SK-N-SH treated with all-trans-retinoic acid at 6 μM for 48 hours (cell line): ENCODE measurements at regions not wholly inside any gene's neighbourhood (a gene's known extent, or its start where the extent isn't known, plus 50 kb on each side); places are given as distances from the start of the nearest gene placed in this dataset.
A peak's percentile ranks its signal among the peaks of the same experiment; 100 is the strongest.

Experiments
- ATAC-seq: fragments of 200-7000 bp; cut with Tn5 transposase; 3 replicates; pipeline ENCODE4 v1.9.1; 2020; ENCODE audit warnings: mild to moderate bottlenecking, moderate library complexity
- ARNTL ChIP-seq: fragments of 450-650 bp; formaldehyde crosslinking; IDR thresholded peaks from 2 replicates; pipeline ENCODE4 v1.5.0; 2020; ENCODE audit warnings: low read depth, mild to moderate bottlenecking, moderate library complexity, borderline replicate concordance
- BACH2 ChIP-seq: fragments of 250-450 bp; sonication (Bioruptor Pico); IDR thresholded peaks from 2 replicates; pipeline ENCODE4 v1.9.0; 2021; ENCODE audit warnings: mild to moderate bottlenecking, borderline replicate concordance
- CREB5 ChIP-seq: fragments of 250-450 bp; sonication (Bioruptor Pico); IDR thresholded peaks from 2 replicates; pipeline ENCODE4 v1.5.1; 2020; ENCODE audit warnings: low read depth, mild to moderate bottlenecking, moderate library complexity
- CSDC2 ChIP-seq: fragments of 250-450 bp; sonication (Bioruptor Pico); IDR thresholded peaks from 2 replicates; pipeline ENCODE4 v1.5.0; 2020; ENCODE audit warnings: mild to moderate bottlenecking, moderate library complexity
- CSRNP3 ChIP-seq: fragments of 250-450 bp; sonication (Bioruptor Pico); IDR thresholded peaks from 2 replicates; pipeline ENCODE4 v1.5.1; 2021; ENCODE audit warnings: mild to moderate bottlenecking, moderate library complexity
- GLIS3 ChIP-seq: fragments of 250-450 bp; sonication (Bioruptor Pico); IDR thresholded peaks from 2 replicates; pipeline ENCODE4 v1.5.0; 2020; ENCODE audit warnings: mild to moderate bottlenecking, moderate library complexity
- ISL1 ChIP-seq: fragments of 250-450 bp; sonication (Bioruptor Pico); IDR thresholded peaks from 2 replicates; pipeline ENCODE4 v2.1.2; 2022; ENCODE audit warnings: mild to moderate bottlenecking, moderate library complexity
- PATZ1 ChIP-seq: fragments of 250-450 bp; sonication (Bioruptor Pico); IDR thresholded peaks from 2 replicates; pipeline ENCODE4 v1.8.0; 2020; ENCODE audit warnings: mild to moderate bottlenecking, moderate library complexity, borderline replicate concordance
- POU6F1 ChIP-seq: fragments of 250-450 bp; sonication (Bioruptor Pico); IDR thresholded peaks from 2 replicates; pipeline ENCODE4 v1.8.0; 2021; ENCODE audit warnings: low read depth, mild to moderate bottlenecking, moderate library complexity, borderline replicate concordance
- PPARA ChIP-seq: fragments of 250-450 bp; sonication (Bioruptor Pico); IDR thresholded peaks from 2 replicates; pipeline ENCODE4 v1.5.0; 2020; ENCODE audit warnings: mild to moderate bottlenecking, borderline replicate concordance
- RARB ChIP-seq: fragments of 250-450 bp; sonication (Bioruptor Pico); IDR thresholded peaks from 2 replicates; pipeline ENCODE4 v1.8.0; 2021; ENCODE audit warnings: mild to moderate bottlenecking, moderate library complexity
- TCF4 ChIP-seq: fragments of 250-450 bp; sonication (Bioruptor Pico); IDR thresholded peaks from 2 replicates; pipeline ENCODE4 v1.8.0; 2021; ENCODE audit warnings: mild to moderate bottlenecking, moderate library complexity, borderline replicate concordance
- TOX ChIP-seq: fragments of 250-450 bp; sonication (Bioruptor Pico); IDR thresholded peaks from 2 replicates; pipeline ENCODE4 v1.8.0; 2021; ENCODE audit warnings: mild to moderate bottlenecking, moderate library complexity, borderline replicate concordance
- TSHZ2 ChIP-seq: fragments of 250-450 bp; sonication (Bioruptor Pico); IDR thresholded peaks from 2 replicates; pipeline ENCODE4 v1.5.0; 2020; ENCODE audit warnings: mild to moderate bottlenecking, moderate library complexity
- ZC3H10 ChIP-seq: fragments of 250-450 bp; sonication (Bioruptor Pico); IDR thresholded peaks from 2 replicates; pipeline ENCODE4 v1.5.1; 2021; ENCODE audit warnings: mild to moderate bottlenecking, moderate library complexity
- ZFP3 ChIP-seq: fragments of 250-450 bp; sonication (Bioruptor Pico); IDR thresholded peaks from 2 replicates; pipeline ENCODE4 v1.5.0; 2020; ENCODE audit warnings: mild to moderate bottlenecking, moderate library complexity
- ZFP30 ChIP-seq: fragments of 450-650 bp; formaldehyde crosslinking; IDR thresholded peaks from 2 replicates; pipeline ENCODE4 v1.5.0; 2022; ENCODE audit warnings: mild to moderate bottlenecking, moderate library complexity
- ZNF565 ChIP-seq: fragments of 450-650 bp; formaldehyde crosslinking; conservative IDR thresholded peaks from 2 replicates; pipeline ENCODE4 v1.5.0; 2020; ENCODE audit warnings: low read depth, mild to moderate bottlenecking, moderate library complexity
- ZNF70 ChIP-seq: fragments of 450-650 bp; formaldehyde crosslinking; IDR thresholded peaks from 2 replicates; pipeline ENCODE4 v1.5.0; 2020; ENCODE audit warnings: mild to moderate bottlenecking, moderate library complexity
- ZNF8 ChIP-seq: fragments of 450-650 bp; formaldehyde crosslinking; IDR thresholded peaks from 2 replicates; pipeline ENCODE4 v1.5.0; 2020; ENCODE audit warnings: mild to moderate bottlenecking, moderate library complexity

- TF ChIP-seq RARB: no peak
- peak; percentile 59 for ATAC-seq
Measured at GRCh38 chr13:44012910-44013757, 133.4 kb downstream of the LACC1 start.

- ATAC-seq: peak; percentile 94
- TF ChIP-seq PATZ1 (CRISPR knock-in tag) (0 out of 2 replicates have a peak, but pooled peaks have one; percentile 17), ZC3H10 (0 out of 2 replicates have a peak, but pooled peaks have one; percentile 78), ISL1 (CRISPR knock-in tag) (no peak; the same call in none of the 2 replicates)
- TF ChIP-seq, all 23 proteins: peak for 2
Measured at GRCh38 chr13:44013758-44014291, 134.1 kb downstream of the LACC1 start.

- no peak for ATAC-seq
- no peak for TF ChIP-seq BACH2 (CRISPR knock-in tag)
- no peak for TF ChIP-seq GLIS3 (CRISPR knock-in tag)
- TF ChIP-seq CREB5 (CRISPR knock-in tag): no peak
- TF ChIP-seq ZNF565 (CRISPR knock-in tag): no peak
- TF ChIP-seq TOX (CRISPR knock-in tag): no peak
- TF ChIP-seq ZNF8: no peak
- TF ChIP-seq TSHZ2 (CRISPR knock-in tag): no peak
- no peak for TF ChIP-seq ZFP3 (CRISPR knock-in tag)
Measured at GRCh38 chr13:44014501-44014900, 134.8 kb downstream of the LACC1 start.

GRCh38 chr13:44015118-44015517, 135.4 kb downstream of the LACC1 start:
- ATAC-seq: no peak
- no peak for TF ChIP-seq ZFP30 (CRISPR knock-in tag)
- no peak for TF ChIP-seq ZNF565 (CRISPR knock-in tag)
- TF ChIP-seq ZNF70 (CRISPR knock-in tag): no peak
- no peak for TF ChIP-seq TOX (CRISPR knock-in tag)
- no peak for TF ChIP-seq PATZ1 (CRISPR knock-in tag)
- TF ChIP-seq CSRNP3: no peak
- TF ChIP-seq ZFP3 (CRISPR knock-in tag): no peak
- TF ChIP-seq PPARA (CRISPR knock-in tag): no peak
- no peak for TF ChIP-seq TCF4 (CRISPR knock-in tag)
- no peak for TF ChIP-seq ARNTL (CRISPR knock-in tag)
- no peak for TF ChIP-seq ZNF8
- no peak for TF ChIP-seq POU6F1
- TF ChIP-seq ZC3H10: no peak
- TF ChIP-seq CSDC2 (CRISPR knock-in tag): no peak
- TF ChIP-seq RARB: no peak
- TF ChIP-seq GLIS3 (CRISPR knock-in tag): no peak
- no peak for TF ChIP-seq TSHZ2 (CRISPR knock-in tag)
